ENCODE measurements at regions not wholly inside any gene's neighbourhood (a gene's known extent, or its start where the extent isn't known, plus 50 kb on each side); places are given as distances from the start of the nearest gene placed in this dataset.

DNA sequence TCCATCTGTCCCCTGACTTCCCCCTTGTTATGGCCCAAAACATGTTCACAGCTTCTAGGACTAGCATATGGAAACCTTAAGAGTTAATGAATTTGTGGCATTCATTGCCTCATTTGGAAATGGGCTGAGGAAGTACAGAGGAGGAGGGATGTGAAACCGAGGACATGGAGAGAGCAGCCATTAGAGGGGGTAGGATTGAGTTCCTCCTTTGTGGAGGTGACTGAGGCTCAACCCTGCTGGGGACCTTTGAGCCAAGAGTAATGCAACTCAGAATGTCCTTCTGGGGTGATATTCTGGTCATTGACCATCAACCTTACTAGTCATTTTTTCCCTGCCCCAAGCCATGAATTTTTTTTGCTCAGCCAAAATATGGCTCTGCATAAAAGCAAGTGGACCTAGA is 109.4 kb downstream of the ZNF518B start:
- Histone ChIP-seq H3K4me3 (no peak overlapping the region), H3K36me3 (ENCODE audit: control insufficient read depth in 2 of 2, insufficient read depth in 2 of 2, low read length in 1 of 2) (no peaks in the 10 kb centered on the region), H4K20me1 (ENCODE audit: control insufficient read depth, insufficient read depth) (no peaks in the 10 kb centered on the region), H2AFZ (ENCODE audit: control insufficient read depth, low read depth, low read length) (no peak overlapping the region), H3K4me2 (ENCODE audit: control insufficient read depth, insufficient read depth) (no peak overlapping the region), H3K4me1 (ENCODE audit: control insufficient read depth, insufficient read depth, low read length) (no peaks in the 10 kb centered on the region), H3K79me2 (ENCODE audit: control insufficient read depth, insufficient read depth, low read length) (no peaks in the 10 kb centered on the region), H3K27me3 (replicated peaks in 1 of 2; ENCODE audit: control insufficient read depth in 2 of 2, insufficient read depth in 2 of 2, low read length in 1 of 2) (no peaks in the 10 kb centered on the region), H3K27ac (ENCODE audit: control insufficient read depth, insufficient read depth) (no peak overlapping the region), H3K9me3 (replicated peaks; ENCODE audit: control insufficient read depth, insufficient read depth, low read length) (no peaks in the 10 kb centered on the region), H3K9ac (ENCODE audit: control insufficient read depth, insufficient read depth, low read length) (no peak overlapping the region)
- POLR2A ChIA-PET = no interaction called here
- intact Hi-C loops (cut with micrococcal nuclease; ENCODE audit: unreplicated experiment) (no loop called here), in situ Hi-C loops (cut with MboI) (no loop called here)
- no TSS peak for BruUV-seq (replicated peaks)
- DNase-seq (ENCODE audit: low read depth, low spot score) (no peak), FAIRE-seq (no peak), ATAC-seq (no peak)
- SMC1A ChIA-PET (ENCODE audit: uncharacterized antibody, unreplicated experiment) = no interaction called here
- RAD21 ChIA-PET (ENCODE audit: unreplicated experiment) = no interaction called here
- CTCF ChIA-PET = no interaction called here
- 0% methylated on average over 1 of the region's 1 CpG for WGBS (ENCODE audit: insufficient coverage, insufficient replicate concordance, low lambda C conversion rate, missing lambda C conversion rate)
- TF ChIP-seq, protein P1, sequence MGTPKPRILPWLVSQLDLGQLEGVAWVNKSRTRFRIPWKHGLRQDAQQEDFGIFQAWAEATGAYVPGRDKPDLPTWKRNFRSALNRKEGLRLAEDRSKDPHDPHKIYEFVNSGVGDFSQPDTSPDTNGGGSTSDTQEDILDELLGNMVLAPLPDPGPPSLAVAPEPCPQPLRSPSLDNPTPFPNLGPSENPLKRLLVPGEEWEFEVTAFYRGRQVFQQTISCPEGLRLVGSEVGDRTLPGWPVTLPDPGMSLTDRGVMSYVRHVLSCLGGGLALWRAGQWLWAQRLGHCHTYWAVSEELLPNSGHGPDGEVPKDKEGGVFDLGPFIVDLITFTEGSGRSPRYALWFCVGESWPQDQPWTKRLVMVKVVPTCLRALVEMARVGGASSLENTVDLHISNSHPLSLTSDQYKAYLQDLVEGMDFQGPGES (IDR thresholded peaks at IDR 0.05) = no peak
- TF ChIP-seq, protein P2, sequence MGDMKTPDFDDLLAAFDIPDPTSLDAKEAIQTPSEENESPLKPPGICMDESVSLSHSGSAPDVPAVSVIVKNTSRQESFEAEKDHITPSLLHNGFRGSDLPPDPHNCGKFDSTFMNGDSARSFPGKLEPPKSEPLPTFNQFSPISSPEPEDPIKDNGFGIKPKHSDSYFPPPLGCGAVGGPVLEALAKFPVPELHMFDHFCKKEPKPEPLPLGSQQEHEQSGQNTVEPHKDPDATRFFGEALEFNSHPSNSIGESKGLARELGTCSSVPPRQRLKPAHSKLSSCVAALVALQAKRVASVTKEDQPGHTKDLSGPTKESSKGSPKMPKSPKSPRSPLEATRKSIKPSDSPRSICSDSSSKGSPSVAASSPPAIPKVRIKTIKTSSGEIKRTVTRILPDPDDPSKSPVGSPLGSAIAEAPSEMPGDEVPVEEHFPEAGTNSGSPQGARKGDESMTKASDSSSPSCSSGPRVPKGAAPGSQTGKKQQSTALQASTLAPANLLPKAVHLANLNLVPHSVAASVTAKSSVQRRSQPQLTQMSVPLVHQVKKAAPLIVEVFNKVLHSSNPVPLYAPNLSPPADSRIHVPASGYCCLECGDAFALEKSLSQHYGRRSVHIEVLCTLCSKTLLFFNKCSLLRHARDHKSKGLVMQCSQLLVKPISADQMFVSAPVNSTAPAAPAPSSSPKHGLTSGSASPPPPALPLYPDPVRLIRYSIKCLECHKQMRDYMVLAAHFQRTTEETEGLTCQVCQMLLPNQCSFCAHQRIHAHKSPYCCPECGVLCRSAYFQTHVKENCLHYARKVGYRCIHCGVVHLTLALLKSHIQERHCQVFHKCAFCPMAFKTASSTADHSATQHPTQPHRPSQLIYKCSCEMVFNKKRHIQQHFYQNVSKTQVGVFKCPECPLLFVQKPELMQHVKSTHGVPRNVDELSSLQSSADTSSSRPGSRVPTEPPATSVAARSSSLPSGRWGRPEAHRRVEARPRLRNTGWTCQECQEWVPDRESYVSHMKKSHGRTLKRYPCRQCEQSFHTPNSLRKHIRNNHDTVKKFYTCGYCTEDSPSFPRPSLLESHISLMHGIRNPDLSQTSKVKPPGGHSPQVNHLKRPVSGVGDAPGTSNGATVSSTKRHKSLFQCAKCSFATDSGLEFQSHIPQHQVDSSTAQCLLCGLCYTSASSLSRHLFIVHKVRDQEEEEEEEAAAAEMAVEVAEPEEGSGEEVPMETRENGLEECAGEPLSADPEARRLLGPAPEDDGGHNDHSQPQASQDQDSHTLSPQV (IDR thresholded peaks at IDR 0.05) = no peak
- TF ChIP-seq, protein P3, sequence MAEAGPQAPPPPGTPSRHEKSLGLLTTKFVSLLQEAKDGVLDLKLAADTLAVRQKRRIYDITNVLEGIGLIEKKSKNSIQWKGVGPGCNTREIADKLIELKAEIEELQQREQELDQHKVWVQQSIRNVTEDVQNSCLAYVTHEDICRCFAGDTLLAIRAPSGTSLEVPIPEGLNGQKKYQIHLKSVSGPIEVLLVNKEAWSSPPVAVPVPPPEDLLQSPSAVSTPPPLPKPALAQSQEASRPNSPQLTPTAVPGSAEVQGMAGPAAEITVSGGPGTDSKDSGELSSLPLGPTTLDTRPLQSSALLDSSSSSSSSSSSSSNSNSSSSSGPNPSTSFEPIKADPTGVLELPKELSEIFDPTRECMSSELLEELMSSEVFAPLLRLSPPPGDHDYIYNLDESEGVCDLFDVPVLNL (IDR thresholded peaks at IDR 0.05; ENCODE audit: low read depth, low read length) = no peak
- TF ChIP-seq PAX8 (IDR thresholded peaks at IDR 0.05) = no peak
- no peak for TF ChIP-seq BACH1 (IDR thresholded peaks at IDR 0.05; ENCODE audit: borderline replicate concordance)
- TF ChIP-seq, protein P4, sequence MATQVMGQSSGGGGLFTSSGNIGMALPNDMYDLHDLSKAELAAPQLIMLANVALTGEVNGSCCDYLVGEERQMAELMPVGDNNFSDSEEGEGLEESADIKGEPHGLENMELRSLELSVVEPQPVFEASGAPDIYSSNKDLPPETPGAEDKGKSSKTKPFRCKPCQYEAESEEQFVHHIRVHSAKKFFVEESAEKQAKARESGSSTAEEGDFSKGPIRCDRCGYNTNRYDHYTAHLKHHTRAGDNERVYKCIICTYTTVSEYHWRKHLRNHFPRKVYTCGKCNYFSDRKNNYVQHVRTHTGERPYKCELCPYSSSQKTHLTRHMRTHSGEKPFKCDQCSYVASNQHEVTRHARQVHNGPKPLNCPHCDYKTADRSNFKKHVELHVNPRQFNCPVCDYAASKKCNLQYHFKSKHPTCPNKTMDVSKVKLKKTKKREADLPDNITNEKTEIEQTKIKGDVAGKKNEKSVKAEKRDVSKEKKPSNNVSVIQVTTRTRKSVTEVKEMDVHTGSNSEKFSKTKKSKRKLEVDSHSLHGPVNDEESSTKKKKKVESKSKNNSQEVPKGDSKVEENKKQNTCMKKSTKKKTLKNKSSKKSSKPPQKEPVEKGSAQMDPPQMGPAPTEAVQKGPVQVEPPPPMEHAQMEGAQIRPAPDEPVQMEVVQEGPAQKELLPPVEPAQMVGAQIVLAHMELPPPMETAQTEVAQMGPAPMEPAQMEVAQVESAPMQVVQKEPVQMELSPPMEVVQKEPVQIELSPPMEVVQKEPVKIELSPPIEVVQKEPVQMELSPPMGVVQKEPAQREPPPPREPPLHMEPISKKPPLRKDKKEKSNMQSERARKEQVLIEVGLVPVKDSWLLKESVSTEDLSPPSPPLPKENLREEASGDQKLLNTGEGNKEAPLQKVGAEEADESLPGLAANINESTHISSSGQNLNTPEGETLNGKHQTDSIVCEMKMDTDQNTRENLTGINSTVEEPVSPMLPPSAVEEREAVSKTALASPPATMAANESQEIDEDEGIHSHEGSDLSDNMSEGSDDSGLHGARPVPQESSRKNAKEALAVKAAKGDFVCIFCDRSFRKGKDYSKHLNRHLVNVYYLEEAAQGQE (IDR thresholded peaks at IDR 0.05; ENCODE audit: low read depth, low read length) = no peak
- no peak for TF ChIP-seq ASH2L (IDR thresholded peaks at IDR 0.05; ENCODE audit: borderline replicate concordance, low read depth)
- no peak for TF ChIP-seq ZNF622 (IDR thresholded peaks at IDR 0.05)
- TF ChIP-seq, protein P5, sequence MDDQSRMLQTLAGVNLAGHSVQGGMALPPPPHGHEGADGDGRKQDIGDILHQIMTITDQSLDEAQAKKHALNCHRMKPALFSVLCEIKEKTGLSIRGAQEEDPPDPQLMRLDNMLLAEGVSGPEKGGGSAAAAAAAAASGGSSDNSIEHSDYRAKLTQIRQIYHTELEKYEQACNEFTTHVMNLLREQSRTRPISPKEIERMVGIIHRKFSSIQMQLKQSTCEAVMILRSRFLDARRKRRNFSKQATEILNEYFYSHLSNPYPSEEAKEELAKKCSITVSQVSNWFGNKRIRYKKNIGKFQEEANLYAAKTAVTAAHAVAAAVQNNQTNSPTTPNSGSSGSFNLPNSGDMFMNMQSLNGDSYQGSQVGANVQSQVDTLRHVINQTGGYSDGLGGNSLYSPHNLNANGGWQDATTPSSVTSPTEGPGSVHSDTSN (IDR thresholded peaks at IDR 0.05; ENCODE audit: insufficient replicate concordance, low read depth, low read length) = no peak
- no peak for TF ChIP-seq KLF5 (IDR thresholded peaks at IDR 0.05; ENCODE audit: partially characterized antibody)
